ENCODE measurements at regions not wholly inside any gene's neighbourhood (a gene's known extent, or its start where the extent isn't known, plus 50 kb on each side); places are given as distances from the start of the nearest gene placed in this dataset.

- TF ChIP-seq CTCF (IDR thresholded peaks at IDR 0.05) (no peak), EZH2 (IDR thresholded peaks at IDR 0.05; ENCODE audit: borderline replicate concordance, insufficient read depth, low read depth, low read length, poor library complexity, severe bottlenecking) (no peak)
Measured at GRCh38 chr6:22173311-22173710, 123.5 kb downstream of the PRL start.

Measured in B cell (primary cell).